ENCODE measurements at regions not wholly inside any gene's neighbourhood (a gene's known extent, or its start where the extent isn't known, plus 50 kb on each side); places are given as distances from the start of the nearest gene placed in this dataset.

DNA sequence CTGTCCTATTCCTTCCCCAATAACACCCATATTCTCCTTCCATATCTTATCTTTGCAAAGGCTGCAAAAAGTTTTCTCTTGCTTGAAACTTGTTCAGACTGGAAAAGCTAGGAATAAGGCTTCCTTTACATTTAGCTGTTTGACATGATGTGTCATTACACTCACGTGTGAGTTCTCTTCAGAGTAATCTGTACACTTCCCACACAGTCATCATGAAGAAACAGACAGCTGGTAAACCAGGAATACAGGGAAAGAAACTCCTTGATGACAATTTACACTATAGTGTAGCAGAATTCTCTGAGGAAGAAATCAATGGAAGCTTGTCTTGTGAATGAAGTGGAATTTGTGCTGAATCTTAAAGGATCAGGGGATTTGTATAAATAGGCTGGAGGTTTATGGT, 628.6 kb upstream of the CDH2 start:
- no peak for TF ChIP-seq GATA3 (IDR thresholded peaks at IDR 0.05; ENCODE audit: low read depth, low read length)
- TF ChIP-seq GATA2 (IDR thresholded peaks at IDR 0.05; ENCODE audit: low read depth, low read length) = no peak

Data from SH-SY5Y (cell line).